ENCODE measurements at regions not wholly inside any gene's neighbourhood (a gene's known extent, or its start where the extent isn't known, plus 50 kb on each side); places are given as distances from the start of the nearest gene placed in this dataset.

- no peak for TF ChIP-seq CTCF (conservative IDR thresholded peaks at IDR 0.05; ENCODE audit: low read length)
- no peak for TF ChIP-seq EZH2phosphoT487 (IDR thresholded peaks at IDR 0.05; ENCODE audit: borderline replicate concordance)
These were observed 356.6 kb downstream of the SETD4 start for GRCh38 chr21:35703704-35704103.
